Stimulated activated naive B cell treated with anti-CD40 and anti-IgM and Interleukin-4, amounts not matched to agents 10 μg/mL and 1 μg/mL and 100 μg/mL, for 72 hours (primary cell): ENCODE measurements at regions not wholly inside any gene's neighbourhood (a gene's known extent, or its start where the extent isn't known, plus 50 kb on each side); places are given as distances from the start of the nearest gene placed in this dataset.

Source experiments
- ATAC-seq, 2 donors: fragments of 150-1000 bp; cut with Tn5 transposase; replicated peaks; 2 replicates each; pipeline ENCODE4 v1.10.0; 2021; ENCODE audit warnings: moderate library complexity in 1 of 2
- DNase-seq: peaks from one replicate; pipeline ENCODE4 v3.0.0; 2021
- H3K27ac Mint-ChIP-seq: one replicate; pipeline ENCODE4 v1.8.0; 2022; ENCODE audit warnings: mild to moderate bottlenecking, mixed read lengths
- H3K27me3 Mint-ChIP-seq, 2 donors: one replicate each; pipeline ENCODE4 v1.8.0; 2022; ENCODE audit warnings: mixed read lengths in 2 of 2
- H3K36me3 Mint-ChIP-seq, 2 donors: one replicate each; pipeline ENCODE4 v1.8.0; 2022; ENCODE audit warnings: mixed read lengths in 2 of 2, mild to moderate bottlenecking in 1 of 2
- H3K4me1 Mint-ChIP-seq, 2 donors: one replicate each; pipeline ENCODE4 v1.8.0; 2022; ENCODE audit warnings: mixed read lengths in 2 of 2, mild to moderate bottlenecking in 1 of 2
- H3K4me3 Mint-ChIP-seq, 2 donors: one replicate each; pipeline ENCODE4 v1.8.0; 2022; ENCODE audit warnings: mild to moderate bottlenecking in 2 of 2, mixed read lengths in 2 of 2, moderate library complexity in 1 of 2
- H3K9me3 Mint-ChIP-seq, 2 donors: one replicate each; pipeline ENCODE4 v1.8.0; 2022; ENCODE audit warnings: mixed read lengths in 2 of 2, mild to moderate bottlenecking in 1 of 2

DNA sequence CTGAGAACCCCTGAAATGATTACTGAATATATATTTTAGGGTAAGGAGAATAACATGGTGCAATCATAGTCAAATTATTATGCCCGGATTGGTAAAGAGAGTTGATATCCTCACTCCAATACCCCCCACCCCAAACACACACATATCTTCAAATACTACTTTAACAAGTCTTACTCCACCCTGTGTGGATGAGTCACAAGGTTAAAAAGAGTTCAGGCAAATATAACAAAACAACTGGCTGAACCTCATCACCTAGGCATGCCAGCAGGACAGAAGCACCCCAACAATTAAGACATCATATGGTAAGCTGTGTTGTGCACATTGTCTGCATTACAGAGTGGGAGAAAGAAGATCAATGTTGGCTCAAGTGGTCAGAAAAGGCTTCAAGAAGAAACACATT, 857.4 kb downstream of the TDRD15 start:
- no peaks in the 10 kb centered on the region for H3K4me1 Mint-ChIP-seq
- H3K36me3 Mint-ChIP-seq = no peaks in the 10 kb centered on the region
- no peak overlapping the region for H3K27ac Mint-ChIP-seq
- peaks cover 13 to 15% of the 10 kb centered on the region in 2 donors for H3K9me3 Mint-ChIP-seq
- DNase-seq (no peak), ATAC-seq (no peak)
- no peak overlapping the region for H3K4me3 Mint-ChIP-seq
- no peaks in the 10 kb centered on the region for H3K27me3 Mint-ChIP-seq

DNA sequence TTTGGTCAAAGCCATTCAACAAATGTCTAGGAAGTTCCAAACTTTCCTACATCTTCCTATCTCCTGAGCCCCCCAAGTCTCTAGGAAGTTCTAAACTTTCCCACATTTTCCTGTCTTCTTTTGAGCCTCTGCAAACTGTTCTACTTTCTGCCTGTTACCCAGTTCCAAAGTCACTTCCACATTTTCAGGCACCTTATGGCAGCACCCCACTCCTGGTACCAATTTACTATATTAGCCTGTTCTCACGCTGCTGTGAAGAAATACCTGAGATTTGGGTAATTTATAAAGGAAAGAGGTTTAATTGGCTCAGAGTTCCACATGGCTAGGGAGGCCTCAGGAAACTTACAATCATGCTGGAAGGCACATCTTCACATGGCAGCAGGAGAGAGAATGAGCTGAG, 869.2 kb downstream of the TDRD15 start:
- H3K4me1 Mint-ChIP-seq = no peaks in the 10 kb centered on the region
- DNase-seq (no peak), ATAC-seq (no peak)
- no peak overlapping the region for H3K4me3 Mint-ChIP-seq
- H3K27ac Mint-ChIP-seq = no peak overlapping the region
- H3K27me3 Mint-ChIP-seq = no peaks in the 10 kb centered on the region
- H3K36me3 Mint-ChIP-seq = no peaks in the 10 kb centered on the region
- peaks cover 7 to 16% of the 10 kb centered on the region in 2 donors for H3K9me3 Mint-ChIP-seq

DNA sequence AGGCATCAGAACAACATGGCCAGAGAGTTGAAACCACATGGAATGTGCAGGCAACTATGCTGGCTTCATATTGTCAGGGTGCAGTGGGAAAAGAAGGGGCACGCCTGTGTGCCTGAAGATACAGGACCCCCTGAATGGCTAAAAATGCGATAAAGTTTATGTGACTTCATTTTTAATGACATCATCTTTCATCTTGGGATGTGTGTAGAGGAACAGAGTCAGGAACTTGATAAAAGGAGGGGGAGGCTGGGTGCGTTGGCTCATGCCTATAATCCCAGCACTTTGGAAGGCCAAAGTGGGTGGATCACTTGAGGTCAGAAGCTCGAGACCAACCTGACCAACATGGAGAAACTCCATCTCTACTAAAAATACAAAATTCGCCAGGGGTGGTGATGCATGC, 872.6 kb downstream of the TDRD15 start:
- Mint-ChIP-seq H3K27me3 (no peaks in the 10 kb centered on the region), H3K36me3 (no peaks in the 10 kb centered on the region), H3K4me1 (no peaks in the 10 kb centered on the region), H3K27ac (no peak overlapping the region), H3K4me3 (no peak overlapping the region), H3K9me3 (peaks cover 6 to 10% of the 10 kb centered on the region in 2 donors)
- no peak for DNase-seq
- ATAC-seq = no peak

DNA sequence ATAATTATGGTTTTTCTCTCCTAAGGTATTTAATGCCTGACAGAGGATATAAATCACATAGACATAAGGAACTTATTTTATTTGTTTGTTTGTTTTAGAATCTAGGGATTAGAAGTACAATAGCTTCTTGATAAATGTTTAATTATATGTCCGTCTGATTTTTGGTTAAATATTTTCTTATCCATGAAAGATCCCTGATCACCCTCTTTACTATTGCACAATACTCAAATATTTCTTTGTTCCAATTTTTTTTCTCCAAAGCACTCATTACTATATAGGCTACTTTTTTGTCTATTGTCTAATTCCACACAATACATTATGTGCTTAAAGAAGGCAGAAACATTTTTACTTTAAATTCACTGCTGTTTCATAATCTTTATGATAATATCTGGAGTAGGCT, 875.8 kb downstream of the TDRD15 start:
- no peak overlapping the region for H3K27ac Mint-ChIP-seq
- peaks cover 3 to 4% of the 10 kb centered on the region in 2 donors for H3K9me3 Mint-ChIP-seq
- no peaks in the 10 kb centered on the region for H3K4me1 Mint-ChIP-seq
- ATAC-seq (no peak), DNase-seq (no peak)
- no peak overlapping the region for H3K4me3 Mint-ChIP-seq
- no peaks in the 10 kb centered on the region for H3K36me3 Mint-ChIP-seq
- H3K27me3 Mint-ChIP-seq = no peaks in the 10 kb centered on the region

DNA sequence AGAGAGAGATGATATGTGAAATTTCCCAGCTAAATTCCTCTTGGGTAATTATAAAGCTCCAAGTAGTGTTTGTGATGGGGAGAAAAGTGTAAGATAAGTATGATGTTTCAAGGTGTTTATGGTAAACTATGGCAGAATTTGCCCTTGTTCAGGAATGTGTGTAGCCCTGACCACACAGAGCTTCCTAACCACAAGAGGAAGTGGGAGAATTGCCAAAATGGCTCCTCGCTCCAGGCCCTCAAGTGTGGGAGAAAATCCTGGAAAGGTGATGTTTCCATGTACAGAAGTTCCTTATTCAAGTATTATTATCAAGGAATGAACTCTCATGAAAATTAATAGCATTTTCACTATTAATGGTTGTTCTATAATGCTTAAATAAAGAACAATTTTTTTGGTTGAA, 878.3 kb downstream of the TDRD15 start:
- Mint-ChIP-seq H3K36me3 (no peaks in the 10 kb centered on the region), H3K4me3 (no peak overlapping the region), H3K4me1 (no peaks in the 10 kb centered on the region), H3K9me3 (peaks cover 3% of the 10 kb centered on the region in 2 donors), H3K27ac (no peak overlapping the region), H3K27me3 (no peaks in the 10 kb centered on the region)
- ATAC-seq (no peak), DNase-seq (no peak)

DNA sequence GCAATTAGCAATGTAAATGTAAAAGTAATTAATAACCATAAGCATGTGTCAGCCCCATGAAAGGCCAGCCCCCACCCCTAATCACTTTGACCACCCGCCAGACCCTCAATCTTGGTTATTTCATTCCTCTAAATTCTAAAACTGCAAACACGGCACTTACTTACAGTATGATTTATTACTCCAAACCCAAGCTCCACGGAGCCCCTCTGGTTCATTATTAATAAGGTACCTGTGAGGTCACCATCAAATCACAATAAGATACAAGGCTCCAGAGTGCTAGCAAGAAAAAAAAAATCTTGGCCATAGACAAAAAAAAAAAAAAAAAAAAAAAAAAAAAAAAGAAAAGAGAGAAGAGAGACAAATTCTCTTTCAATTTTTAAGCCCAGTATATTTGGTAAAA, 879.5 kb downstream of the TDRD15 start:
- Mint-ChIP-seq H3K9me3 (peaks cover 0 to 3% of the 10 kb centered on the region in 2 donors), H3K36me3 (no peaks in the 10 kb centered on the region), H3K4me3 (no peak overlapping the region), H3K4me1 (no peaks in the 10 kb centered on the region), H3K27me3 (no peaks in the 10 kb centered on the region), H3K27ac (no peak overlapping the region)
- no peak for DNase-seq
- ATAC-seq = no peak

DNA sequence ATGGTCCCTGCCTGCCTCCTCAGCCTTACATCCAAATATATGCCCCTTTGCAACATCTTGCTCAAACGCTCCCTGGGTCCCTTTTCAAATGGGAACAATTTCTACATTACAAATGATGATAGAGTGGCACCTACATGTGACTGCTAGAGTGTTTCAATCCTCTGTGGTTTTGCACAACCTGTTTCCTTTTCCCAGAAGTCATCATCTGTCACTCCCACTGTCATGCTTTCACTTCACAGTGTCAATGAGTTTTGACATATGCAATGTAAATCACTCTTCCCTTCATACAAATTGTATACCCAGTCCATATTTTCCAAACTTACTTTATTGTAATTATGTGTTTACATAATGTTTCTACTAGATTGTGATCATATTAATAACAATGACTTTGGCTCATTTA, 887.3 kb downstream of the TDRD15 start:
- peaks cover 4% of the 10 kb centered on the region in 2 donors for H3K9me3 Mint-ChIP-seq
- H3K36me3 Mint-ChIP-seq = no peaks in the 10 kb centered on the region
- no peaks in the 10 kb centered on the region for H3K27me3 Mint-ChIP-seq
- no peak overlapping the region for H3K4me3 Mint-ChIP-seq
- H3K27ac Mint-ChIP-seq = no peak overlapping the region
- no peak for DNase-seq
- no peaks in the 10 kb centered on the region for H3K4me1 Mint-ChIP-seq
- no peak for ATAC-seq

DNA sequence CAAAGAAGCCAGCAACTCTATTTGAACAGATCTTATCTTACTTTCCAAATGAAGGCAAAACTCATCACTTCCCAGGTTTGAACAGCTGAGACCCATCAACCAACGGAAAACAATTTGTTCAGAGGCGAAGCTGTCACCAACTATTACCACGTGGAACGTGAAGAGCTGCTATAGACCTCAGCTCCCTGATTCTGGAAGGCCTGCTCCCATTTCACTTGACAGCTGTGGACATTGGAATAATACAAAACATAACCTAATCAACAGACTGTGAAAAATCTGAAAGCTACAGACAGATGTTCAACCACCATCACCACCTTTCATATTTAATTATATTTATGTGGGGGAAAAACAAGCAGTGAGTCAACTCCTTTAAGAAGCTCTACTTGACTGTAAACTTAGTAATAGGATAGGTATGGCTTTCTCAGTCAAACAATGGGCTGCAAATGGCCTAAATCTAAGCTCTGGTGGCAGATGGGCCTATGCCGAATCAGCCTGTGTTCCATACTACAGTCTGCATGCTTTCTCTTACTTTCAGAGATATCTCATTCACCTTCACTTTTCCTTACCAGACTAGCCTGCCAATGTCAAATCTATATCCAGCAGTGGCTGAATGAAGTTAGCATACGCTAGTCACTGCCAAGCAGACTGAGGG, 896.4 kb downstream of the TDRD15 start:
- no peak overlapping the region for H3K4me3 Mint-ChIP-seq
- H3K36me3 Mint-ChIP-seq = no peaks in the 10 kb centered on the region
- DNase-seq = no peak
- H3K9me3 Mint-ChIP-seq = peaks cover 0 to 3% of the 10 kb centered on the region in 2 donors
- no peaks in the 10 kb centered on the region for H3K27me3 Mint-ChIP-seq
- no peak overlapping the region for H3K27ac Mint-ChIP-seq
- no peak for ATAC-seq
- no peaks in the 10 kb centered on the region for H3K4me1 Mint-ChIP-seq

DNA sequence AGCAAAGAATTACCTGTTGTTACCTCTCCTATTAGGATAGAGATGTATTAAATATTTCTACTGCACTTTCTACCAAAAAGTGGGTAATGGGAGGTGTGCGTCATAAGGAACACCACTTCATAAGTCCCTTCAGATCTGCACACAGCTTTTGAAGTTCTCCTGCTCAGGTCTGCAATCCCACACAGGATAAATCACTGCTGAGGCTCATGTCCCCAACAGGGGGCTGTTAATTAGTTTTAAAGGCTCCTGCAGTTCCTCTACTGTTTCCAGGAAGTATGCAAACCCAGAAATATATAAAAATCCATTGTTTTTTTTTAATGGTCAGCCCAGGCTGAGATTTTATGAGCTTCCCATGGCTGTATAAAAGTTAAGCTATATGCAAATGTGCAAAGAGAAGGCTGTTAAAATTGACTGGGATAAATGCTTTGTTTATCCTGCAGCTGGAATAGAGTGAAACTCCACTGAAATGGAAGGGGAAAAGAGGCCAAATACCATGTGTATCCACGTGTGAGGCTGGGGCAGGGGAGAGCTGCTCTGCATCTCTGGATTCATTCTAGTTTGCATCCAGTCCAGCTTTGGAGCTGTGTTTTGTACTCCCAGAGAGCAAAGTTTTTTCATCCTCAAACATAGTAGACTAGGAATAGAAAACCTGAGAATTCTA, 903.7 kb downstream of the TDRD15 start:
- Mint-ChIP-seq H3K4me3 (no peak overlapping the region), H3K36me3 (no peaks in the 10 kb centered on the region), H3K27me3 (no peaks in the 10 kb centered on the region), H3K9me3 (no peaks in the 10 kb centered on the region), H3K27ac (no peak overlapping the region), H3K4me1 (no peaks in the 10 kb centered on the region)
- DNase-seq (no peak), ATAC-seq (no peak)

DNA sequence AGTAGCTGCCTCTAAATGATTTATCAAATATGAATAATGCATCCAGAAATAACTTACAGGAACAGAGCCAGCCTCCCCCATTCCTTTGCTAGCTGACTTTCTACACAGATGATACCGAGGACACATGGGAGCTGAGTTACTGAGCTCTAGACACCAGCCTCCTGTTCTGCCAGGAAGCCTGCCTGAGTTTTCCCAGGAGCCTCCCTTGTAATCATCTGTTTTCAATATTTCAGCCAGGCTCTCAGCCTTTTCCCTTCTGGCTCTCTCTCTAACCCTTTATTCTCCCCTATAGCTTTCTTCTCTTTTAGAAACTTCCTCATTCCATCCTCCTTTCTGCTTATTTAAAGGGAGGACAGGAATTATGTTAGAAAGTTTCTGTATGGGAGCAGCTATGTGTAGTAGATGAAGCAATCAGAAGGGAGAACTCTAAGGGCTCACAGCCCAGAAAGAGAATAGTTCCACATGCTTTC, 911.6 kb downstream of the TDRD15 start:
- no peaks in the 10 kb centered on the region for H3K27me3 Mint-ChIP-seq
- no peaks in the 10 kb centered on the region for H3K4me1 Mint-ChIP-seq
- ATAC-seq (no peak), DNase-seq (no peak)
- H3K36me3 Mint-ChIP-seq = no peaks in the 10 kb centered on the region
- no peak overlapping the region for H3K4me3 Mint-ChIP-seq
- no peak overlapping the region for H3K27ac Mint-ChIP-seq
- peaks cover 0 to 3% of the 10 kb centered on the region in 2 donors for H3K9me3 Mint-ChIP-seq

DNA sequence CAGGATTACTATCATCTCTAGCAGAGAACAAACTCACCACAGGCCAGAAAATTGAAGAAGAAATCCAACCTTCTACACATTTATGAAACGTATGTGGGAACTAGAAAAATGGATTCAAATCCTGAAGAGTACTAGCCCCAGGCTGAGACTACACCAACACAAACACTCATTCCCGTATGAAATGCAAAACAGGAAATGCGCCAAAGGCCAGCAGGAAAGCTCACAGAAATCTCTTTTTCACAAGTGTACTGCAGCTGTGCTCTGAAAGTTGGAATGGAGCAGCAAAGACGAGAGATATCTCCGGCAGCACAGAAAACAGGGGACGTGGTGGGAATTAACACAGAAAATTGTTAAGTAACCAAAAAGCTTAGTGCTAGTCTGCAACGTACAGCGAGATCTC, 913.5 kb downstream of the TDRD15 start:
- no peak overlapping the region for H3K4me3 Mint-ChIP-seq

DNA sequence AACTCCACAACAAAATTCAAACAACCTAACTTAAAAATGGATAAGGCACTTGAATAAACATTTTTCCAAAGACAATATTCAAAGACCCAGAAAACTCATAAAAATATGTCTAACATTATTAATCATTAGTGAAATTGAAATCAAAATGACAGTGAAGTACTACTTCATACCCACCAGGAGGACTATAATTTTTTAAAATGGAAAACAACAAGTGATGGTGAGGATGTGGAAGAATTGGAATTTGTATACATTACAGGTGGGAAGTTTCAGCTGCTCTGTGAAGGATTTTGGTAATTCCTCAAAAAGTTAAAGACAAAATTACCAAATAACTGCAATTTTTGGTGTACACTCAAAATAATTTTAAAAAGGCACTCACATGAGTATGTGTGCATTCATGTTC, 920.0 kb downstream of the TDRD15 start:
- DNase-seq (no peak), ATAC-seq (no peak)
- H3K27me3 Mint-ChIP-seq = no peaks in the 10 kb centered on the region
- peaks cover 0 to 6% of the 10 kb centered on the region in 2 donors for H3K9me3 Mint-ChIP-seq
- no peak overlapping the region for H3K4me3 Mint-ChIP-seq
- H3K27ac Mint-ChIP-seq = no peak overlapping the region
- H3K36me3 Mint-ChIP-seq = no peaks in the 10 kb centered on the region
- no peaks in the 10 kb centered on the region for H3K4me1 Mint-ChIP-seq

More for the DNA sequence above, 913.5 kb downstream of the TDRD15 start:
- no peak for DNase-seq
- peaks cover 0 to 3% of the 10 kb centered on the region in 2 donors for H3K9me3 Mint-ChIP-seq
- H3K27me3 Mint-ChIP-seq = no peaks in the 10 kb centered on the region
- no peak overlapping the region for H3K27ac Mint-ChIP-seq
- H3K4me1 Mint-ChIP-seq = no peaks in the 10 kb centered on the region
- no peak for ATAC-seq
- no peaks in the 10 kb centered on the region for H3K36me3 Mint-ChIP-seq

DNA sequence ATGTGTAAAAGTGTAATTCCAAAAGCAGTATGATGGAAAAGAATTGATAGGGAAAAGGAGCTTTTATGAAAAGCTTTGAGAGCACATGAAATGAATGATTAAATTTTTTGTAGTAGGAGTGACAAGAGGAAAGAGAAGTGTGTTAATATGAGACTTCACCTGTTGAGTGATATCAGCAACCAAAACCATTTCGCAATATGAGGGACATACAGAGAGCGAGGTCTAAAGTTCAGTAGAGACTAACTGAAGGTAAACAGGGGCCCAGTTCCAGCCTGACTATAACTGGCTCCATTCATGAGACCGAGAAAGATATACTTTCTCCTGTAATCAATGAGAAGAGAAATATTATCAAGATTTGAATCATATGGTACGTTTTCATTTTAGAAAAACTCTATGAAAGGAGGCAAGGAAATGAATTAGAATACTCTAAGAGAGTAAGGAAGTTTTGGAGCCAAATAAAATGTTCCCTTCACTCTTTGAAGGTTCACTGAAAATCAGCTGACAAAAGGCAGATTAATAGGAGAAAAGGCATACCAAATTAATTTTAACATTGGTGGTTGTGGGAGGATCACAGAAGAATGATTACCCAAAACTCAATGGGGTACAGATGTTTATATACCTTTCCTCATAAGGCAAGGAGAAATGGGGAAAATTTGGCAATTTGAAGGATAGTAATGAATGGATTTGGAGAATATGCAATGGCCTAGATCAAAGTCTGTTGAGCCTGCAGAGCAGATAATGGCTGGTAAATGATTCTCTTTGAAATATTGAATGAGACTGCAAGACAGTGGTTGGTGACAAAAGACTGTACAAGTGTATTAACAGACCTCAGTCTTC, 932.2 kb downstream of the TDRD15 start:
- Mint-ChIP-seq H3K27me3 (no peaks in the 10 kb centered on the region), H3K27ac (no peak overlapping the region), H3K4me3 (no peak overlapping the region), H3K9me3 (peaks cover 0 to 3% of the 10 kb centered on the region in 2 donors), H3K4me1 (no peaks in the 10 kb centered on the region), H3K36me3 (no peaks in the 10 kb centered on the region)
- DNase-seq (no peak), ATAC-seq (no peak)

DNA sequence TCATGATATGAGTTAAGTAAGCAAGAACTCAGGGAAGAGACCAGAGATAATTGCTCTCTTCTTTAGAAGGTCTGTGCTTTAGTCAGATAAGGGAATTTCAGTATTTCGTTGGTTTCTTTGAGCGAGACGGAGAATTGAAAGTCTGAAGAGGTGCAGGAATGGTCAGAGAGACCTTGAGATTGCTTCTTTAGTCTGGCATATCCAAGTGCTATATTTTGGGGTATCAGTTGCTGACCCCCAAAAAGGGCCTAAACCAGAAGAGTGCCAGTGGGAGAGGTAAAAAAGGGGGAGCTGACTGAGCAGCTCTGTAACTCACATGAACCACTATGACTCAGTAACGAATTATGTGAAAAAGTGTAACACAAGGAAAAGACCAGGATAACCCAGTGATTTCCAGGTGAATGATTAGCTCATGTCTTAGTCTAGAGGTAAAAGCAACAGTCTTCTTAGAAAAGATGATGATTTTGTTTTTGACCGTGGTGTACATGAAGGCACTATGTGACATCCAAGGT, 932.9 kb downstream of the TDRD15 start:
- Mint-ChIP-seq H3K9me3 (peaks cover 0 to 1% of the 10 kb centered on the region in 2 donors), H3K27ac (no peak overlapping the region), H3K27me3 (no peaks in the 10 kb centered on the region), H3K4me1 (no peaks in the 10 kb centered on the region), H3K36me3 (no peaks in the 10 kb centered on the region), H3K4me3 (no peak overlapping the region)
- ATAC-seq (no peak), DNase-seq (no peak)
